ENCODE measurements at regions not wholly inside any gene's neighbourhood (a gene's known extent, or its start where the extent isn't known, plus 50 kb on each side); places are given as distances from the start of the nearest gene placed in this dataset.

DNA sequence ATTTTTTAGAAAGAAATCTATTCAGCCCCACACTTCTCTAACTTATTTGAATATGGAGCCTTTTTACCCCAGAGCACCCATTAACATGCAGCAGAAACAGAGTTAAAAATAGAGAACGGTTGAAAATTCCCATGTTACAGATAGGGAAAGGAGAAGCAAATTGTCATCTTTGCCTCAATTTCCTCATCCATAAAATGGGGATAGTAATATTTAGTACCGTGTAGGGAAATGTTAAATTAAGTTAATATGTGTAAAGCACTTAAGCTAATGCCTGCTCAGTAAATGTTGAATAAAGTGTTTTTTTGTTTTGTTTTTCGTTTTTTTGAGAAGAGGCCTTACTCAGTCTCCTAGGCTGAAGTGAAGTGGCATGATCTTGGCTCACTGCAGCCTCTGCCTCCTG lies 50.3 kb downstream of the NAV1 start:
- no peak for DNase-seq (ENCODE audit: low read depth in 1 of 2, low spot score in 1 of 2)

DNA sequence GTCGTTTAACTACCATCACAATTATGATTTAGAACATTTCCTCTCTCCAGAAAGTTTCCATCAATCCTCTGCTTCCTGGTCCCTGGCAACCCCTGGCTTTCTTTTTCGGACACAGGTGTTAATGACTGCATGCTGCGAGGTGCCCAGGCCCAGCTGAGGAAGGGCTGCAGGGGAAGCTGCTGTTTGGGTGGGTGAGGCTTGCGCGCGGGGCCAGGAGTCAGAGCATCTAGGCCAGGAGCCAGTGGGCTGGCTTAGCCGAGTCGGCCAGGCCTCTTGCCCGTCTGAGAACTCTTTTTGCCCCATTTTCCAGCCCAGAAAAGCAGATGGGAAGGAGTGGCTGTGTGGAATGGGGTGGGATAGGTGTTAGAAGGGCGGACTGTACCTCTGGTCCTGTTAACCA lies 51.5 kb downstream of the NAV1 start:
- DNase-seq (ENCODE audit: low read depth in 1 of 2, low spot score in 1 of 2): no peak

DNA sequence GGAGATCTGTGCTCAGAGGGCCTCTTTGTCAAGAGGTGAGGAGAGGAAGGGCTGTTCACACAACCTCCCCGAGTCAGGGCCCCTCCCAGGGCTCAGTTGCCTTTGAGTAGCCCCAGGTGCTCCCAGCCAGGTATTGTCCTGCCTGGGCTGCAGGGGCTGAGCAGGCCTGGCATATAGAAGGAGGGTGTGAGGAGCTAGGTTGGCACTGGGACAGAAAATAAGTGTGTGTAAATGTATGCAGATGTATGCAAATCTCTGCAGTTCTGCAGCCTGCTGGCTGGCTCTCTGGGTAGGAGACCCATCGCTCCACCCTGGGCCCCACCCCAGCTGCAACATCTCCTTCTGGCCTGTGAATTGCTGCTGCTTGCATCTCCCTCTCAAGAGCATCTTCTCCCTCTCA lies 52.4 kb downstream of the NAV1 start:
- DNase-seq (ENCODE audit: low read depth in 1 of 2, low spot score in 1 of 2): no peak

DNA sequence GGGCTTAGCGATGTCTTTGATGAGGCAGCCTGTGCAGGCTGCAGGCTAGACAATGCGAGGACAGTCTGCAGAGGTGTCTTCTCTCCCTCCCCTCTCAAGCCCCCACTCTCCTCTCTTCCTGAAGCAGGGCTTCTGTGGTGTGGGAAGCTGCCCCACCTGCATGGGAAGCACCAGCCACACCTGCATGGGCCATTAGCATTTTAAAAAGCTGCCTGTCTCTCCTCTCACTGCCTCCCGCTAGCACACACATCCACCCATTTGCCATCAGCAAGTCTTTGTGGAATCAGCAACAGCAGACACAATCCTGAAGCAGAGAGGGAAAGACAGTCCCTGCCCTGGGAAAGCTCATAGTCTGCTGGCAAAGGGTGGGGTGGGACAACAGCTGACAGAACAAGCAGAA lies 53.1 kb downstream of the NAV1 start:
- no peak for DNase-seq (ENCODE audit: low read depth in 1 of 2, low spot score in 1 of 2)

DNA sequence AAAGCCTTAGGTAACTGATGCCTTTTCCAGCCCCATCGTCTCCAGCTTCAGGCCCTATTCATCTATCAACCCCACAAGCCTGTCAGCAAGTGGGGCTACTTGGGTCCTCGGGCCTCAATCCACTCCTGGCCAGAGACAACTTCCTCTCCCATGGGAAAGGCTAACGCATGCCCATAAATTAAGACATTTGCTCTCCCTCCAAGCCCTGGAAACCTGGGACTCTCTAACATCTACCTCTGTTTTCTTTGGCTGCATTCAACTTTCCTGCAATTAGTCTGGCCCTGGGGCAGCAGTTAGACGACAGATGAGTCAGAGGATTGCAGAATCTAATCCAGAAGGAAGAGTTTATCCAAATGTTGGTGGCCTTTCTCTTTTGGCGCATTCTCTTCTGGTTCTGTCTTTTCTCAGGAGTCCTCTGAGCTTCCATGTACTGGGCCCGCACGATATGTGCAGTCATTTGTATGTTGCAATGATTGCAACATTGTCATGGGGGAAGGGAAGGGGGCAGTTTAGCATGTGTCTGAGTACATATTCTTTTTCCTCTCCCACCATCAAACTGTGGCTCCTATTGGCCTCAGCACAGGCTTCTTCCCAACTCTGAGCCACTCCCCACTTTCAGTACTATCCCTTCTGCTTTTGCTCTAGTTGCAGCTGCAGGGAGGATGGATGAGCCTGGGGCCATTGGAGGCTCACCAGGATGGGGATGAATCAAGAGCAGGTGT lies 54.4 kb downstream of the NAV1 start:
- DNase-seq (ENCODE audit: low read depth in 1 of 2, low spot score in 1 of 2): no peak

DNA sequence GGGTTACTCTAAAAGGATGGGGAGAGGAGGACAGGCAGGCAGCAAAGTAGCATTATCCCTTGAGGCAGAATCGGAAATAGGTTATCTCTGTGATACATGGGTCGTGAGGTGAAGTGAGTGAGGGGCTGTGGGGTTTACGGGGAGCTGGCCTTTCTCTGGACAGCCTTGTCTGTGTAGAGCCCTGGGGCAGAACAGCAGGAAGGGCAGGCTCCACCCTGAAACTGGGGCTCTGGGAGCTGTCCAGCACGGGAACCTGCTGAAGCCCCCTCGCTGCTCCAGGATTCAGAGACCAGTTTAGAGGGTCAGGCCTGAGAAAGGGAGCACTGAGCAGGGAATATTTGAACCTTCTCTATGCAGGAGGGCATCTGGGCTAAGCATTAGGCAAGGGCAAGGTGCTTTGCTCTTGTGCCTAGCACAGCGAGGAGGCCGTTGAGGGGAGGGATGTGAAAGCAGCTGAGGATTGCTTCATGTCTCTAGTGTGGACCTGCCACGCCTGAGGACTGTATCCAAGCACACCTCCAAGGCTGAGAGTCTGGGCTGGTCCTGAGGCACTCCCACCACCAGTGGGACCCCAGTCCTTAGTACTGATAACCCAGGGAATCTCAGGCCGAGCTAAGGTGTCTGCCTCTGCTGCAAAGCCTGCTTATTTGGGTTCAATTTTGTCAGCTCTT lies 55.8 kb downstream of the NAV1 start:
- DNase-seq (ENCODE audit: low read depth in 1 of 2, low spot score in 1 of 2): no peak

DNA sequence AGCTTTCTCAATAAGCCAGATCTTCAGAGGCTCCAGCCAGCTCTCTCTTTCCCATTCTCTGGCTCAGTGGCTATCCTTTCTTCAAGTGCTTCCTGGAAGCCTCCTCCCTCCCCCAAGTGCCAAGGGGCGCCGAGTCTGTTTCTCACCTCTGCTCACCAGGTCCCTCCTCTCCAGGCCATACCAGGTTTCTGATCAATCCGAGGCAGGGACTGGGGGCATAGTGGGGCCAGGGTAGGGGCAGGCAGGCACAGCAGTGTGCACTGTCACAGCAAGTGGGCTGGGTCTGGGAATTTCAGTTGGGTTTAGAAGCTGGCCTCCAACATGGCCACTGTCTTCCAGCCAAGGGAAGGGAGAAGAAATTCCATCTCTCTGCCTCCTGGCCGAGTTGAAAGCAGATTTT lies 56.5 kb downstream of the NAV1 start:
- DNase-seq (ENCODE audit: low read depth in 1 of 2, low spot score in 1 of 2): no peak

DNA sequence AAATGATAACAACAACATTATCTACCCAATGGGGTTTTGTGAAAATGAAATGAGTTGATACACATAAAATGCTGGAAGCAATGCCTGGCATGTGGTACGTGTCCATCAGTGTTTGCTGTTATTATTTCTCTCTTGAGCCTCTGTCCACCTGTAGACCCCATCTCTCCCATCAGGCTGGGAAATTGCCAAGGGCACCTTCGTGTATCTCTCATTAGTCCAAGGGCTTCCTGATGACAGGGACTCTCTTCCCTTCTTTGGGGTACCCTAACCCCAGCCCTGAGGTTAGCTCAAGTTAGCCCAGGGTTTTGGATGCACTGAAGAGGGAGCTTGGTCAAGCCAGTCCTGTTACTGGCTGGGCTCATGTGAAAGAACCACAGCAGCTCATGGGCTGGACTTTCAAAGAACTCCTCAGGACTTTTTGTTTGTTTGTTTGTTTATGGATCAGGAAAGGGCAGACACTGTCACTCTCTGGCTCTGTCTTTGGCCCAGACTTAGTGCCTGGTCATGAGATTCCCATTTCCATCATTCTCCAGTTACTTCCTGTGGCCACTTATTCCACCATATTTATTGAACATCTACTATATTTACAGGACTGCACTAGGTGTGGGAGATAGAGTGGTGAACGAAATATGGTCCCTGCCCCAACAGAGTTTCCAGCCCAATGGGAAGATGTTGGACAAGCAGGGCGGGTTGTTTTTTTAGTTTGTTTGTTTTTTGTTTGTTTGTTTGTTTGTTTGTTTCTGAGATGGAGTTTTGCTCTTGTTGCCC lies 57.4 kb downstream of the NAV1 start:
- DNase-seq (ENCODE audit: low read depth in 1 of 2, low spot score in 1 of 2): no peak

DNA sequence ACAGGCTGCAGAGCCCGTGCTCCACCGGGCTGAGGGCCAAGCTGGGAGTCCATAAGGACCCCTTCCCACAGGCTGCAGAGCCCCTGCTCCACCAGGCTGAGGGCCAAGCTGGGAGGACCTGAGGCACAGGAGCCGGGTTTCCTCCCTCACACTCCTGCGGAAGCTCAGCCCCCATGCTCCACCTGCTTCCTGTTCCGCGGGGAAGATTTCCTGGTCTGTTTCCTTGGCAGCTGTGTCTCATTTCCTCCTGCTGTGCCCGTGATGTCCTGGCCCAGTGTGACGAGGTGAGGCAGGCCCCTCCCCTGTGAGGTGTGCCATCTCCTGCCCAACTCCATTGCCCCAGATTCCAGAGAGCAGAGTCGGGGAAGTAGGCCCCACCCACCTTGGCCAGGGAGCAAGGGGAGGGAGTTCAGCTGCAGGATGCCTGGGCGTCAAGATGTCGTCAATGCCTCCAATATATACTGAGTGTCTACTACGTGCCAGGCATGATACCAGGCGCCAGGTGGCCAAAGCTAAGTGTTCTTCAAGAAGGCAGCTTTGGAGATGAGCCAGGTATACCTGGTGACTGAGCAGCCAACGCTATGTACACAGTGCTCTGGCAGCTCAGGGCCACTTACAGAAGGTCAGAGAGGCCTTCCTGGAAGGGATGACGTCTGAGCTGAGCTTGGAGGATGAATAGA lies 58.8 kb downstream of the NAV1 start:
- DNase-seq (ENCODE audit: low read depth in 1 of 2, low spot score in 1 of 2): no peak

DNA sequence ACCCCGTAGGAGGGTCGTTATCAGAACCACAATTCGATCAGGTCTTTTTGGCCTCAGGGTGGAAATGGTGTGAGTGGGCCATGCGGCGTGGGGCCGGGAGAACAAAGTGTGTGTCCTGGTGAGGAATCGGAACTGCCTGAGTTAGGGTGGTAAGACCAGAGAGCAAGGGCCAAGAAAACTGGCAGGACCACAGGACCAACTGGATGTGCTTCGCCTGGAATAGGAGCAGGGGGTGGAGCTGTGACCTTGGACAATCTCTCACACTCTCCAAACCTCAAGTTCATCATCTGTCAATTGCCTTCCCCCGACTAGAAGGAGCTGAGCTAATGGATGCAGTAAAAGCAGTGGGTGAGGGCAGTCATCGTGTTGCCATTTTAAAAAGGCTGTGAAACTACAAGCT lies 59.5 kb downstream of the NAV1 start:
- no peak for DNase-seq (ENCODE audit: low read depth in 1 of 2, low spot score in 1 of 2)

DNA sequence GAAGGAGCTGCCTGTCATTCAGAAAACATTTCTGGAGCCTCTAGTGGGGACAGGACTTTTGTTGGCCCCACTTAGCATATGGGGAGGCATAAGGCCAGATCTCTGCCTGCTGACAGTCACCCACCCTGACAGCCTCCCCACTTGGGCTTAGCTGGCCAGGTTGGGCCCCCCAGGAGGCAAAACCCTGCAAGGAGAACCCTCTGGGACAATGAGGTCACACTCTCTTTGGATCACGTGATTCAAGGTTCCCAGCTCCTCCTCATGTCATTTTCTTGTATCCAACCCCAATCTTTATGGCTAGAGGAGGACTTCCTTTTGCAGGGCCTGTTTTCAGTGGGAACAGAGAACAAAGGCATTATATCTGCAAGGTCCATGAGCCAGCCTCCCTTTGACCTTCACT lies 60.0 kb downstream of the NAV1 start:
- no peak for DNase-seq (ENCODE audit: low read depth in 1 of 2, low spot score in 1 of 2)

DNA sequence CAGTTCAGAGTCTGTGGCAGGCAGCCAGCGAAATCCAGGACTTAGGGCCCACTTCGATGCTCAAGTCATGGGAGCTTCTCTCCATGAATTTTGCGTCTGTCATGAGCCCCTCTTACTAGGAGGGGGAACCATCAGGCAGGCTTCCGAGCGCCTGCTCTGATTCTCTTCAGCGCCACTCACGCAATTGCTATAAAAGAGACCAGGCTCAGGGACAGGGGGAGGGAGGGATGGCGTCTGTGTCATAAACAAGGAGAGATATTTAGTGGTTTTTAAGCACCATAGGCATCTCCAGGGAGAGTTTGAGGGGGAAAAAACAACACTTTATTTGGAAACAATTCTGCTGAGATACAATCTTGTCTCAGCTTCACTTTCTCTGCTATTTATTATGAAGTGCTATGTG lies 60.6 kb downstream of the NAV1 start:
- DNase-seq (ENCODE audit: low read depth in 1 of 2, low spot score in 1 of 2): no peak

DNA sequence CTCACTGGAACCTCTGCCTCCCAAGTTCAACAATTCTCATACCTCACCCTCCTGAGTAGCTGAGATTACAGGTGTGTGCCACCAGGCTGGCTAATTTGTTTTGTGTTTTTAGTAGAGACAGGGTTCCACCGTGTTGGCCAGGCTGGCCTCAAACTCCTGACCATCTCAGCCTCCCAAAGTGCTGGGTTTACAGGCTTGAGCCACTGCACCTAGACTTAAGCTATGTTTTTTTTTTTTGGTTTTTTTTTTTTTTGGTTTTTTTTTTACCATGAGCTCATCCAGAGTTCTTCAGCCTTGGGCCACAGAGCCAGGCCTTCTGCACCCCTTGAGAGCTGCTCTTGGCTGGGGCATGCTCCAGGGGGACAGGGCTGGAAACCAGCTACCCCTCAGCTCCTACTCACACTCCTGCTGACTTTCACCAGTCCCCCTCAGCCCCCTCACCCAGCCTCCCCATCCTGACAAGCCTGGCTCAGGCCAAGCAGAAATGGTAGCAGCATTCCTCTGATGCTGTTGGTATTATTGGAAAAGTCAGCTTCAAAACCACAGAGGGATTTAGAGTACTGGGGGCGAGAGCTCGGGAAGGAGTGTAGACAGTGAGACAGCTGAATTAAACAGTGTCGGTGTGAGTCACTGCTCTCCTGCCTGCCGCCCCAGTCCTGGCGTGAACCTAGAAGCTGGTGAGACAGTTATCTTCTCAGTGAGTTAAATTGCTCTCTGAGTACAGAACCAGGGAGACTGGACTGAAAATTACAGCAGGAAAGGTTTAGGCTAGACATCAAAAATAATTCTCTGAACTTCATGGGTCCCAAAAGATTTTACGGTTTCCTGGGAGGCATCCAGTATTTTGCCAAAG lies 63.7 kb downstream of the NAV1 start:
- DNase-seq (ENCODE audit: low read depth in 1 of 2, low spot score in 1 of 2): no peak

DNA sequence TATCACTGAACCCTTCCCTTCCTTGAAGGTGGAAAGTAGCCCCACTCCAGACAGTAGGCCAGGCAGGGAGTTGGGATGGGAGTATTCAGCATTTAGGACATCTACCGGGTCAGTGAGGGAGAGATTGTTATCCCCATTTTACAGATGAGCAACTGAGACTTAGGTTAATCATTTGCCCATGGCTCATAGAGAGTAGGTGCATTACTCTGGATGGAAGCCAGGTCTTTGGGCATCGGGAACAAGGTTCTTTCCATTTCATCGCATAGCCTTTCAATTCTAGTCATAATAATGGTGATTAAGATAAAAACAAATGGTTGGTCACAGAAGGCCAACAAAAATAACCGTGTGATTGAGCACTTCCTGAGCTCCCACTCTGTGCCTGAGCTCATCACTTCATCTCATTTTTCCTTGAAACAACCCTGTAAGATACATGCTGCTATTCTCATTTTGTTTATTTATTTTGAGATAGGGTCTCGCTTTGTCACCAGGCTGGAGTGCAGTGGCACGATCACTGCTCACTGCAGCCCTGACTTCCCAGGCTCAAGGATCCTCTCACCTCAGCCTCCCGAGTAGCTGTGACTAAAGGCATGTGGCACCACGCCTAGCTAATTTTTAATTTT lies 64.8 kb downstream of the NAV1 start:
- no peak for DNase-seq (ENCODE audit: low read depth in 1 of 2, low spot score in 1 of 2)

DNA sequence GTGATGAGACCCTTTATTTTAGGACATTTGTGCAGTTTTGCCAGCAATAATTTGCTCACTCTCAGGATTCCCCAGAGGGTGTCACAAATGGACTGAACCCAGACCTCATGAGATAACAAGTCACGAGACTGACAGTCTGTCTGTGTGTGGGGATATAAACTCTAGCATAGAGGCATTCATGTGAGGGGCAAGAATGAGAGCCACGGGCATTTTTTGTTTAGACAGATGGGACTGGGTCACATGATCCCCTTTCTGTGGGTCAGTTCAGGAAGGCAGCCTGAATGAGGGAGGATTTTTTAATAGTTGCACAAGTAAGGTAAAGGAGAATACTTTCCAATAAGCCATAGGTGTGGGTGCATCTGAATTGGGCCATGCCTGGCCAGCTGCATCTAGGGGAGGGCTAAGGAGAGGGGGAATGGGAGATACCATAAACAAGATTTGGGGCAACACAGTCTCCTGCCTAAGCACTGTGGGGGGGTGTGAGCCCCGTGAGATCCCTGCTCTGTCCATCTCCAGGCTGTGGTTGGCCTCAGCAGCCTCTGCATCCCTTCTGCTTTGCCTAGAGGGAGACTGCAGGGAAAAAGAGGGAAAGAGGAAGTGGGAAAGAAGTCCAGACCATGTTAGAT lies 66.6 kb downstream of the NAV1 start:
- DNase-seq (ENCODE audit: low read depth in 1 of 2, low spot score in 1 of 2): no peak

DNA sequence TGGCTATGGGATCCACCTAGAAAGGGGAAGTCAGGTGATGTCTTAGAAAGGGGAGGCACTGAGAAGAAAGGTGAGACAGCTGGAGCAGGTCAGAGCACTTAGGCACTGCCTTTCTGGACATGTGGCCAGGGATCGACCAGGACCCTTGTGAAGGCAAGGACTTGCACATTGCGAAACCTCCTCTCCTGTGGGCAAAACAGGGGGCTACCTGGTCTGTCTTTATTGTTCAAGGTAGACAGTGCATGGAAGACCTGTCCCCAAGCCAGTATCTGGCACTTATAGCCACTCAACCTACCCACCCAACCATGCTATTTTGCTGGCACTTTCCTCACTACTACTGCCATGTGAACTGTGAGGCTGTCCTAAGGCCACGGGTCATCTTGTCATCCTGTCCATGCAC lies 67.2 kb downstream of the NAV1 start:
- no peak for DNase-seq (ENCODE audit: low read depth in 1 of 2, low spot score in 1 of 2)

DNA sequence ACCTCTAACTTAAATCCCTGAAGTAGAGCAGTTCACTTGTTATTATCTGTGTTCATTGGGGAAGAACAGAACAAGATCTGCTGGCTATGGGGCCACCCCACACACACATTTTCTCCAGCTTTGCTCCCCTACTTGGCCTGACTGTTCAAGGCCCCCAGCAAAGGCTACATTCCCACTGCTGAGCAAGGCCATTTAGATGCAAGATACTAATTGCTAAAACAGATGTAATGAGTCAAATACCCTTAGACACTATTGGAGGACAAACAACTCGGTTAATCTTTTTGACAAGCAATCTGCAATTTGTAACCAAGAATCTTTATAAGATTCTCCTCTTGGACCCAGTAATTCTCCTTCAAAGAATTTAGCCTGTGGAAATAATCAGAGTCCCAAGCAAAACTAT lies 67.7 kb downstream of the NAV1 start:
- no peak for DNase-seq (ENCODE audit: low read depth in 1 of 2, low spot score in 1 of 2)

DNA sequence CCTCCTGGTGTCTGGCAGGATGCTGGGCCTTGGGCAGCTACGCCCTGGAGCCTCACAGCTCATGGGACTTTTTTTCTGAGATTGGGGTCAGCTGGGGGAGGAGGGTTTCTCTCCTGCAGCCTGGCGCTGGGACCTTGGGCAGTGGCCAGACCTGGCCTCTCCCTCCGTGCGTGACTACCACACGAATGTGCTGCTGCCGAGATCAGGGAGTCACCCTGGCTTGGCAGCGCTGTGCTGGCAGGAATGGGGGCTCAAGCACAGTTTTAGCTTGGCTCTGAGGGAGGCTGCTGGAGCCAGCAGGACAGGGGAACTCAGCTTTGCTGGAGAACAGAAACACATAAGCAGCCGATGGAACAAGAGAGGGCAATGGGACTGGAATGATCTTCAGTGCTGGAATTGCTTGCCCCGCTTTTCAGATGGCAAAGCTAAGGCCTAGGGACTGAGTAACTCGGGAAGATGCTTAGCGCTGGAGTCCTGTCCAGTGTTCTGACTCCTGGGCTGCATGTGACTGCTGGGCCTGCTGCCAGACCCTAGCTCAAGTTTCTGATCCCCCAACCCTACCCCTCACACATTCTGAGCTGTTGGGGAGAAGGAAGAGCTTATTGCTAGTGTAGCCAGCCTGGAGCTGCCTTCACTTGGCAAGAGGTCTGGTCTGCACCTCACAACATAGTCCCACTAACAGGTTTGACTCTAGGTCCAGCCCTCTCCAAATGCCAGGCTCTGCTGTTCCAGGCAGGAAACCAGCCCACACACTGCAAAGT lies 69.9 kb downstream of the NAV1 start:
- DNase-seq (ENCODE audit: low read depth in 1 of 2, low spot score in 1 of 2): no peak

DNA sequence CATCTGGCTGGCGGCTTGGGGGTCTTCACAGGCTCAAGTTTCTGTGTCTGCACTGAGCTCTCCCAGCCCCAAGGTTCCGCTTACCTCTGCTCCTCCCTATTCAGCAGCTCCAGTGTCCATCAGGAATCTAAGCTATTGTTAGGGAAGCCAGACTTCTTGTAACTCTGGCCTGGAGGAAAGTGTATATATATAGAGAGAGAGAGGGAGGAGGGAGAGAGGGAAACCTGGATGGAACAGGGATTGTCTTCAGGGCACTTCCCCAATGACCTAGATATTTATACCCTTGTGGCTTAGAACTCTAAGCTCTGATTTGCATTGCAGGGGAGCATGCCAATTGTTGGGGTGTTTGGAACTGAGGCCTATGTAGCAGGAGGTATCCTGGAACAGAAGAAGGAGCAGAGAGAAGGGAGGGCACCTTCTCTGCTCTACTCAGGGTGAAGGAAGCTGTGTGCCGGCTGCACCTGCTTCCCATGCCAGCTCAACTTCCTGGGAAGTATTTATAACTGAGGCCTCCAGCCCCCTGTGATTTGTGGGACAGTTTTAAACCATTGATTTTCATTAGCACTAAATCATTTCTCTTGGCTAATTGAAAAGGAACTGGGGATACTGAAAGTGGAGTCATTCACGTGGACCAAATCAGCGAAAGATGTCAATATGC lies 70.9 kb downstream of the NAV1 start:
- DNase-seq (ENCODE audit: low read depth in 1 of 2, low spot score in 1 of 2): no peak

Measured in activated T-helper 1 cell treated with anti-CD3 and anti-CD28 coated beads, Interleukin-2, amount 50 U/mL, for 16 hours (primary cell).